Hindlimb muscle (tissue), 1 donor: ENCODE measurements at regions not wholly inside any gene's neighbourhood (a gene's known extent, or its start where the extent isn't known, plus 50 kb on each side); places are given as distances from the start of the nearest gene placed in this dataset.
"Not testable (repeated sequence)": the region's sequence is repeated elsewhere in the genome, so short reads cannot be mapped to it uniquely, and the experiment has no call there.

Experiments
- DNase-seq: peaks from one replicate; pipeline ENCODE4 v3.0.0-alpha.2; 2013

DNA sequence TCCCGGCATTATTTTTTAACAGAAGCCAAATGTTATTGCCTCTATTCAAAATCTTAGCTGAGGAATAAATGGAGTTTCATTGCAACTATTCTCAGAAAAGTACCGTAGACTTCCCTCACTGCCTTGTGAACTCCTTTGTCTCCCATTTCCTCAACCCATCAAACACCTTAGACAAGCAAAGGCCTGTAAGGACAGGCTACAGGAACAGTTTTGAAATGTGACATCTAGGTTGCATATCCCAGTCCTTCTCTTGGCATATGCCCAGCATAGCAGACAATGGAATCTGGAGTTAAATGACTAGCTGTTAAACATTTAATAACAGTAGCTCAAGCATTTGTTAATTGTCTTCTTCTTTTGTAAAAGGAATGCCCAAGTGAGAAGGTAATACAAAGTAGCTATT lies 1371.7 kb downstream of the STIM2 start:
- DNase-seq, result no peak

DNA sequence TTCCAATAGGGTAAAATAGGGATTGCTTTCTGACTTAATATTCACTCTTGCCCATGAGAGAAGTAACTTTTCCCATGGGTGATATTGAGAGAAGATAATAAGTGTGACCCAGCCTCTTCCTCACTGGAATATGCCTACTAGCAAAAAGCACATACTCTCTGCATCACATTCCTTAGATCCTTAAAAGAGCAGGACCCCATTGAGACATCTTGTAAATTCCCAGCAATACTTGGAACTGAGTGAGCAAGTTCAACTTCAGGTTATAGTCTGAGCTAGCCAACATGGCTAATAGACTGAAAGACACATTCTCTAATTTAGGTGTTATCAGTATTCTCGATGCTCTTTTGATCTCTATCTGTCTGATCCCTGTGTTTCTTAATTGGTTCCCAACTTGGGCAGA lies 1372.3 kb downstream of the STIM2 start:
- DNase-seq, result no peak

DNA sequence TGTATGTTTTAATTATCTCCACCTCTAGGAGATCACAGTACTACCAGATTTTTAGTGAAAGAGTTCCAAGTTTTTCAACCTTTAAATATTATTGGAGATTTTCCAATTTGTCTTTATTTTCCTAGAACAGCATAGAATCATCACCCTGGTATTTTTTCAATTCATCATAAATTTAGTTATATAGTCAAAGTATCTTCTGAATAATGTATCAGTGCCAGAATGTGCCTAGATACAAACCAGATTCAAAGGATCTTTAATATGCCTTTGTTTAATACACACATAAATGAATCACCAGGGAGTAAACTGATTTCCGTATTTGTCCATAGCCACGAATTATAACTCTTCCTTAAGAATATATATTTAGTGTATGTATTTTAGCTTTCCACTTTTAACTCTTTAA lies 1373.1 kb downstream of the STIM2 start:
- no peak for DNase-seq

DNA sequence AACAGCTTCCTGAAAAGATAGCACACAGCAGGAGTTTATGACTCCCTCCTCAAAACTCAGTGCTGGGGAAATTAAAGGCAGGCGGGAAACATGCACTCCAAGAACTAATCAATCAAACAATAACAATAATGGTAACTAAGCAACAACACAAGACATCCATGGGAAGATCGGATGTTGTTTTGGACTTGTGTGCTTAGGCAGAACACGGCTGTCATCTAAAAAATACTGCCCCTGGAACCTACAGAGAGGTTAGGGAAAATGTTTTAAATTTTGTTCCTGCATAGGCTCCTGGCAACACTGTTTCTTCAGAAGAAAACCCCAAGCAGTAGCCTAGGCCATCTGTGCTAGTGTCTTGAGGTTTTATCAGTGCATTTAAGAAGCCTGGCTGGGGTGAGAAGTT lies 1378.2 kb downstream of the STIM2 start:
- no peak for DNase-seq

DNA sequence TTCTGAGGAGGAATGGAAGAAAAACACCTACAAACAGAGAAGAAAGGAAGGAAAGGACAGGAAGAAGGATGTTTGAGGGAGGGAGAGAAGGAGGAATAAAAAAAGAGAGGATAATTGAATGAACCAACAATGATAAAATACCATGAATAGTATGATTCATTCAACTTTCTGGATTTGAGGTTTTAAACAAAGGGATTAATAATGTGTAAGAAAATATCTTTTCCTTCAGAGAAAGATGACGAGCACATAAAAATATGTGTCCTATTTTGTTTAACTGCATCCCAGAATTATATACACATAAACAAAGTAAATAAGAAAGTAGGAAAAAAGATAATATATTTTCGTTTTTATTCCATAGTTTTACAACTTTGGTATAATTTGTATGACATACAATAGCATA lies 1380.4 kb downstream of the STIM2 start:
- DNase-seq, result no peak

DNA sequence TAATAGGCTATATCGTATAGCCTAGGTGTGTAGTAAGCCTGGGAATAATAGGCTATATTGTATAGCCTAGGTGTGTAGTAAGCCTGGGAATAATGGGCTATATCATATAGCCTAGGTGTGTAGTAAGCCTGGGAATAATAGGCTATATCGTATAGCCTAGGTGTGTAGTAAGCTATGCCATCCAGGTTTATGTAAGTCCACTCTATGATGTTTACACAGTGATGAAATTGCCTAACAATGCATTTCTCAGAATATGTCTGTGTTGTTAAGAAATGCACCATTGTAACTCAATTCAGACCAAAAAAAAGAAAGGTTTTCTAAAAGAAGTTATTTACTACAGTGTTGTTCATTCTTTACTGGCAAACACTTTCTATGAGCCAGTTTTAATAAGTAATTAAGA lies 1387.2 kb downstream of the STIM2 start:
- no peak for DNase-seq

DNA sequence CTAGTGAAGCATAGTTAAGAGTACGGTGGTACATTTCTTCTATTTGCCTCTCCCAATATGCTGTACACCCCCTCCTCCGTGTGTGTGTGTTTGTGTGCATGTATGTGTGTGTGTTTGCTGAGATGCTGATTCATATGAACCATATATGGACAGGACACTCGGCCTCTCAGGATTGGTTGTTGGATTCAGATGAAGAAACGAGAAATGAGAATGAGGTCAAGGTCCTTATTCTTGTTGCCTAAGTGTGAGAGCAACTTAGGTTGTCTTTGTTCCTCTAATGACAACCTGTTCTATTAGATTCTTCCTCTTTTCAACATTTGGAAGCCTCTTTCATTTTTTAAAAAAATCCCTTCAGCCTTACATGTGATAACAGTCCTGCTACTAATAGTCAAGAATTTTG lies 1387.6 kb downstream of the STIM2 start:
- DNase-seq, result no peak

DNA sequence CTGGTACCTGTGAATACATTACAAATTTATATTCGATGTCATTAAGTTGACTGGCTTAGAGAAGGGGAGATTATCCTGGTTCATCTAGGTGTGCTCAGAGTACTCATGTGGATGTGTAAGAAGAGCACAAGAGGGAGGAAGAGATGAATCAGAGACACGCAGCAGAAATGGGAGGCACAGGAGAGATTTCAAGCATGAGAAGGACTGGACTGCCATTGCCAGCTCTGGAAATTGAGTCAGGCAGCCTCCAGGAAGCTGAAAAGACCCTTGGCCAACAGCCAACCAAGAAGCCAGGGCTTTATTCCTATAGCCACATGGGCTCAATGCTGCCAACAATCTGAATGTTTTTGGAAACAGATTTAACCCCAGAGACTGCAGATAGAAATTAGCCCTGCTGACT lies 1390.0 kb downstream of the STIM2 start:
- DNase-seq, result no peak

DNA sequence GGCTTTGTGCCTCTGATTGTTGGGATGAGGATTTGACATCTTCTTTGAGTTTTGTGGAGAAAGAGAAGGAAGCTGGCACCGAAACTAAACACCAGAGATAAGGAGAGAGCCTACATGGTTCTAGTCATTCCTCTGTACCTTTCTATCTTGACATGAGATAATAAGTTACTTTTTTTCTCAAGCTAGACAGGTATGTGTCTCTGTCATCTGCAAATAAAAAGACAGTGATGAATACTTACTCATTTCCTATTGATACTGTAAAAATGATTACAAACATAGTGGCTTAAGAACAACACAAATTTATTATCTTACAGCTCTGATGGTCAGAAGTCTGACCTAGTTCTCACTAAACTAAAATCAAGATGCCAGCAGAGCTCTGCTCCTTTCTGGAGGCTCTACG lies 1391.2 kb downstream of the STIM2 start:
- DNase-seq, result no peak

DNA sequence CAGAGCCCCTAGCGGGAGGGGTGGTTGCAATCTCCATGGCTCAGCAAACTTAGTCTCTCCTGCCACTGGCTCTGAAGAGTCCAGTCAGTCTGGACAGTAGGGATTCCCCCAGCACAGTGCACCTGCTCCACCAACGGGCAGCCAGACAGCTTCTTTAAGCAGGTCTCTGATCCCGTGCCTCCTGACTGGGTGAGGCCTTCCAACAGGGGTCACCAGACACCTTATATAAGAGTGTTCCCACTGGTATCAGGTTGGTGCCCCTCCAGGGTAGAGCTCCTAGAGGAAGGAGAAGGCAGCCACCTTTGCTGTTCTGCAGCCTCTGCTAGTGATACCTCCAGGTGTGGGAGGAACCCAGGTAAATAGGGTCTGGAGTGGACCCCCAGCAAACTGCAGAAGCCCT lies 1393.4 kb downstream of the STIM2 start:
- no peak for DNase-seq

DNA sequence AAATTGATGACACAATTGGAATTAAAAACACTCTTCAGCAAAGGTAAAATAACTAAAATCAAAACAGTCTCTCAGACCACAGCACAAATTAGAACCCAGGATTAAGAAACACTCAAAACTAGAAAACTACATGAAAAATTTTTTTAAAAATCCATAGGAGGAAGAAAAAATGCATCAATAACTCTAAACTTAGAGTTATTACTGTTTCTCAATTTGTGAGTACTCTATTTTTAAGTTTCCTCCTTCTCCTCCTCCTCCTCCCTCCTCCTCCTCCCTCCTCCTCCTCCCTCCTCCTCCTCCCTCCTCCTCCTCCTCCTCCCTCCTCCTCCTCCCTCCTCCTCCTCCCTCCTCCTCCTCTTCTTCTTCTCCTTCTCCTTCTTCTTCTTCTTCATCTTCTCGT lies 1395.7 kb downstream of the STIM2 start:
- no peak for DNase-seq

DNA sequence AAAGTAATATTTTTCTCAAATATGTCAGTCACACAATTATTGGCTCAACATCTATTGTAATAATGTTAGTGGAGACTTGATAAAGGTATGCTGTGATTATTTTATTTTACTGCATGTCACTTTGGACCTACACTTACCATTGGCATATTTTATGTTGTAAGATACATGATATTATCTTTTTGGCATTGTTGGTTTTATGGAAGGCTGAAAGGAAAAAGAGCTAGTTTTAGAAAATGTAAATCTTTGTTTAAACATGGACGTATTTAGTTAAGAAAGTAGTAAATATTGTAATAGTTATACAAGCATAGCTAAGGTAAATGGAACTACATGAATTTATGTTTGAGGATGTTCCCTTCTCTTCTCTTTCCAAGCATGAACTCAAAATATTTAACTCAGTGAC lies 1399.3 kb downstream of the STIM2 start:
- DNase-seq, result no peak

DNA sequence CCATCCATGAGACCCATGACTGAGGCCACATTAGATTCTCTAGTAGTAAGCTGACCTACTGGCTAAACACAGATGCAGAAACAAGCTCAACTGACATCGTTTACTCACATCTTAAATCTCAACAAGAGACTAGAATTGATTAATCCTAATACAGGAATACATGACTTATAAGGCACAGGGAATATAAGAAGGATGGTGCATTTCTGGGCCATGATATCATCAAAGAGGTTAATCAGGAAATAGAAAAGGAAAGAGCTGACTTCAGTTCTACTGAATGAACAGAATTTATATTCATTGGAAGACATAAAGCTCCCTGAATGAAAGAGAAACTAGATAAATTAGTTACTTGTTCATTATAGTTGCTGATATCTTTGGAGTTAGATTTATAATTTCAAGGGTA lies 1406.5 kb downstream of the STIM2 start:
- DNase-seq, result no peak

DNA sequence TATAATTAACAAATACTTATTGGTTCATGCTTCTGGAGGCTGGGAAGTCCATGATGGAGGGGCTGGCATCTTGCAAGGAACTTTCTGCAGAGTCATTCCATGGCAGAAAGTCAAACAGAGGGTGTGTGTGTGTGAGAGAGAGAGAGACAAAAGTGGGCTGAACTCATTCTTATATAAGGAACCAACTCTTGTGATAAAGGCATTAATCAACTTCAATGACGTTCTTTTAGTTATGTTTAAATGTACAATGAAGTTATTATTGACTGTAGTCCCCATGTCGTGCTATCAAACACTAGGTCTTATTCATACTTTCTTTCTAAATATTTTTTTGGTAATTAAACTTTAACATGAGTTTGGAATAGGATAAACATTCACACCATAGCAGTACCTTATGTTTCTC lies 1408.8 kb downstream of the STIM2 start:
- no peak for DNase-seq

DNA sequence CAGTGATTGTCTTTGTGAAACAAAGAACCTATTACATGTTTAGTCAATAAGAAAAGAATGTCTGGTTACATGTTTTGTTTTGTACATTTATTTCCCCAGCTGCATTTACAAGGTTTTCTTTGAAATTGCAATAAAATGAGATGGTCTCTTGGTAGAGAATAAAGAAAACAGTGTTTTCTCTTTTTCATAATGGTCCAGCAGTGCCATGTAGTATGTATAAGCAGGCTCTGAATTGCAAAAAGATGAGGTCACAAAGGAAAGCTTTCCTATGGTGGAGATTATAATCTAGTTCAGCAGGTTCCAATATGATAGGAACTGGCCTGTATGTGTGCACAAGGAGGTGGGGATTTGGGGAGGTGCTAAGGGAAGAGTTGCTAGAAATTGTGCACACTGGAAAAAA lies 1417.3 kb downstream of the STIM2 start:
- no peak for DNase-seq

DNA sequence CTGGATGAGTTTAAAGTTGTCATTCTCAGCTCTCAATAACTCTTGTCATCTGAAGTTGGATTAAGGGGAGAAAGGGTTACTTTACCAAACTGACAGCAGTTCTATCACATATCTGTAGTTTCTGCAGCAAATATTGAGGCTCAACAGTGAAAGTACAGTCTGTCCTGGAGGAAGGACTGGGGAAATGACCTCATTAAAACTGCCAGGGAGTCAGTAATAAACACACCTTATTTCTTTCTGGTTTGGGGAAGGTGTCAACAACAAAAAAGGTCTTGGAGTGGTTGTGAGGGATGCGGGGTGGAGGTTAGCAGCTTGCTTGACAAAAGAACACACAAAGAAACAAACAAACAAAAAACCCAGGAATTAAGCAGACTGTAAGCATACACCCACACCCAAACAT lies 1418.0 kb downstream of the STIM2 start:
- DNase-seq, result no peak

DNA sequence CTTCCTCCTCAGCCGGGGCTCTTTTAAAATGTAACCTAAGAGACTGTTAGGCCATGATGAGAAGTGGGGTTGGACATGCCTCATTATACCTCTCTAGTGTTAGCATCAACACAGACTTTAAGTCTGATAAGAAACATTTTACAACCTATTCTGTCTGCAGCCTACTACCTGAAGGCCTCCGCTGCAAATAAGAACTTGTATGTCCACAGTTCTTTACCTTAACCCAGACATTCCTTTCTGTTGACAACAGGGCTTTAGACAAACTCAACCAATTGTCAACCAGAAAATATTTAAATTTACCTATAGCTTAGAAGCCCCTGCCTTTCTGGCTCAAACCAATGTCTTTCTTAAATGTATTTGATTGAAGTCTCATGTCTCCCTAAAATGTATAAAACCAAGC lies 1418.6 kb downstream of the STIM2 start:
- DNase-seq, result no peak

DNA sequence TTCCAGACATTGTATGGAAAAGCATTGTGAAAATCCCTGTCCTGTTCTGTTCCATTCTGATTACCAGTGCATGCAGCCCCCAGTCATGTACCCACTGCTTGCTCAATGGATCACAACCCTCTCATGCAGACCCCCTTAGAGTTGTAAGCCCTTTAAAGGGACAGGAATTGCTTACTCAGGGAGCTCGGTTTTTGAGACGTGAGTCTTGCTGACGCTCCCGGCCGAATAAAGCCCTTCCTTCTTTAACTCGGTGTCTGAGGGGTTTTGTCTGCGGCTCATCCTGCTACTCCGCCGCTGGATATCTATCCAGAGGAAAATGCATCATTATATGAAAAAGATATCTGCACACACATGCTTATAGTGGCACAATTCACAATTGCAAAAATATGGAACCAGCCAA lies 1425.6 kb downstream of the STIM2 start:
- not testable (repeated sequence) for DNase-seq

DNA sequence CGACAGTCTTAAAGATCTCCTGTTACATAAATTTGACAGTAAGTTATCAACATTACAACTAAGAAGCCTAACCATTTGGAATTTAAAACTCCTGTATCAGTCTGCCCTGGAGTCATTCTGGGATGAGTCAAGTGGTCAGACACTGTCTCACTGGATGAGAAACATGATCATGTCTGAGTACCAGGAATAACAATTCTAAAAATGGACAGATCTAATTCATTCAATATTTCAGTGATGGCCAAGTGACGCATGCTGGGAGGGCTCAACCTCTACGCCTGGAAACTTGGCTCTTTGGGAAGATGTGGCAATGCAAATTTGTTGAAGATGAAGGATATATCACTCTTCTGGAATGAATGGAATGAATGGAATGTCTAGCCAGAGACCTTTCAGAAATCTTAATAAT lies 1427.2 kb downstream of the STIM2 start:
- DNase-seq, result peak; percentile 16

DNA sequence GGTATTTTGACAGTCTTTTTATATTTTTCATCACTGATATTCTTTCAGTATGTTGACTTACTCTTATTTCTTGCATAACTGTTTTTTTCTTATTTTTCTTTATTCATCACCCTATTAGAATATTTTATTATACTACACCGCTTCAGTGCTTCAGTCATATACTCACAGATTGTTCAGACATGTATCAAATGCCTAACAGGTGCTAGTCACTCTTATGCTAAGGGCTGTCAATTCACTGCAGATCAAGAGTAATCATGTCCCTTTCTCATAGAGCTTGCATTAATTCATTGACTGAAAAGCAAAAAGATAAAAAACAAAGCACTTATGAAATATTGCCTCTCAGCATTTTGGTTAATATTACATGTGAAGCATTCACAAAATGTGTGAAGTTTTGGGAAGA lies 1435.6 kb downstream of the STIM2 start:
- no peak for DNase-seq

DNA sequence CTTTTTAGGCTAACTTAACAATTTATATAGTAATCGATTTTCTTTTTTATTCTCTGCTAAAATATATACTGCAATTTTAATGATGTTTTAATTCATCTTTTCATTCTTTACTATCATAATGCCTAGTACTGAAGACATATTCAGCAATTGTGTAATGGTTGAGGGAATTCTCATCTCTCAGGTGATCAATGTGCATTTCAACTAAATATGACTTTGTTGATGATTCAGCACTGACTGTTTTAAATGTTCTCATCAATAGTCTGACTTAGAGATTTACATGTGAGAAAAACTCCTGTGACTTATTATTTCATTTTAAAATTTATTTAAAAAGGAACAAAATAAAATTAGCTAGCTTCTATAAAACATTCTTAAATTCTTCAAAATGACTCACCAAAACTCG lies 1450.3 kb downstream of the STIM2 start:
- DNase-seq, result no peak

DNA sequence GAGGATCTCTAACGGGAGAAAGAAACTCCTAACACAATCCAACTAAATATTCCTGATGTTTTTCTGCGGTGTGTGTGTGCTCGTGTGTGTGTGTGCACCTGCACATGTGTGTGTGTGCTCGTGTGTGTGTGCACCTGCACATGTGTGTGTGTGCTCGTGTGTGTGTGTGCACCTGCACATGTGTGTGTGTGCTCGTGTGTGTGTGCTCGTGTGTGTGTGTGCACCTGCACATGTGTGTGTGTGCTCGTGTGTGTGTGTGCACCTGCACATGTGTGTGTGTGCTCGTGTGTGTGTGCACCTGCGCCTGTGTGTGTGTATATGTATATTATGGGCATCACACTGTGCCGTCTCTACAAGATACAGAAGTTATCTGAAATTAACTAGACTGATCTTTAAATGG lies 1451.9 kb downstream of the STIM2 start:
- DNase-seq, result not testable (repeated sequence)

DNA sequence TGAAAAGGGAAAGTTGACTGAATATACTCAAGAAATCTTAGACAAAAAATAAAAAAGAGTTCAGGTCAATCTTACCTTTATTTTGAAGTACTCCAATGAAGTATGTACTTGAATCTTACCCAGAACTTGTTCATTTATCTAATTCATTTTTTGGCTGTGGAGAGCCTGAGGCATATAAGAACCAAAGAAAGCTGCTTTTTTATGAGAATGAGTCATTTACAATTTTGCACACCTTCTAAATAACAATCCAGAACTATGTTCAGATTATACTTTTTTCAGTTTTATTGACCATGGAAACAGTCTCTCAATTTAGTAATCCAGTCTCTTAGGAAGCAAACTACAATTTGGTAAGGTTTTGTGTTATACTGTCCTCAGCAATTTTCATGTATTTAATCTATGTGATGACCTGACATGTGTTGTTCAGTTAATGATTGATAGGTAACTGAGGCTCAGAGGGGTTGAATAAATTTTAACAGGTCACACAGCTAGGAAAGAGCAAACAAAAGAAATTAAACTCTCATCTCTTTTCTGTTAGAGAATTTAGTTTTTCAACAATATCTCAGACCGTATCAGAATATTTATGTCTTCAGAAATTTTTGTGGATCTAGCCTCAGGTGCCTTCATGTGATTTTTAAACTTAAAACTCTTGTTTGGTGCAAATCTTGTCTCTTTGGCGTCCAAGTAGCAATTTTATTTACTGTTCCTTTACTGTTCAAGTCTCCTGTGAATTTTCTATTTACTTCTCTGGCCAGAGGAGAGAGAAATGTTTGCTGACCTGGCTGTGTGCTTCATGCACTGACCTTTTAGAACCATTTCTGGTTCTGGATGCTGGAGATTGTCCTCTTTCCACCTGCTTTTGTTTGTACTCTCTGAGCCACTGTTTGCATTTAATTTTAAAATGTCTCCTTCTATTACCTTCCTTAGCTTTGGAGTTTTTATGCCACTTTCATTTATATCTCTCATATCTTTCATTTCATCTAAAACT lies 1453.4 kb downstream of the STIM2 start:
- DNase-seq, result no peak

DNA sequence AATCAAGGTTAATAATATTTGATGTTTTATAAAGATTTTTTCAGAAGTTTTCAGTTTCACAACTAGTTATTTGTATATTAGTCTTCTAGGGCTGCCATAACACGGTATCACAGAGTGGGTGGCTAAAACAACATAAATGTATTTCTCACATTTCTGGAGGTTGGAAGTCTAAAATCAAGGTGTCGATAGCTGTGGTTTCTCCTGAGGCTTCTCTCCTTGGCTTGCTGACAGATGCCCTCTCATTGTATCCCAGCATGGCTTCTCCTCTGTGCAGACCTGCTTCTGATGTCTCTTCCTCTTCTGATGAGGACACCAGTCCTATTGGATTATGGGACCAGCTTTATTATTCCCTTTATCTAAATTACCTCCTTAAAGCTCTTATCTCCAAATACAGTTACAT lies 1456.6 kb downstream of the STIM2 start:
- DNase-seq, result no peak

DNA sequence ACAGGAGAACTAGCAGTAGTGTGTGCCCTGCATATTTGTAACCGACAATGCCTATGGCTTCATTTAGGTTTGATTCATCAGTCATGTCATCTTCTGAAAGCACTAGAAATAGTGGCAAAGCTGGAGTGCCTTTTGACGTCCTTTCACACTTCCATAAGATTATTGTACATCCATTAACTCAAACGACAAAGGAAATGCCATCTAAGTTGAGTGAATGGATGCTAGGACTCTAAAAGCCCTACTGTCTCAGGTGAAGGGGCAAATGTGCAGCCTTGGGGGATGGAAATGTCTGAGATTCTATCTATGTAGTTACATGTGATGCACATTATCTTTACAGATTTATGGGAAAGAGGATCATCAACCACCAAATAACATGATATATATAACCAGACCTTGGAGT lies 1473.6 kb downstream of the STIM2 start:
- no peak for DNase-seq
